K562 (cell line): ENCODE measurements at regions not wholly inside any gene's neighbourhood (a gene's known extent, or its start where the extent isn't known, plus 50 kb on each side); places are given as distances from the start of the nearest gene placed in this dataset.

Experiments
- ATAC-seq: fragments of 200-7000 bp; cut with Tn5 transposase; 3 replicates; pipeline ENCODE4 v1.9.1; 2020; ENCODE audit warnings: moderate library complexity
- BruUV-seq: library from RNA; stranded (reverse); fragments of 400-500 nt; replicated peaks from 2 replicates; lab custom pipeline; 2021; lab: Mats Ljungman, UMichigan
- CTCF ChIA-PET: fragments of 300-600 bp; formaldehyde crosslinking; extraction: SDS; loops from one replicate; lab custom pipeline; 2021; ENCODE audit warnings: low intra/inter-chr PET ratio; lab: Yijun Ruan, JAX
- POLR2A ChIA-PET: fragments of 300-600, 350-650 bp; sonication (Branson Sonifier 250); formaldehyde crosslinking; extraction: SDS; loops from one replicate; lab custom pipeline; 2021; ENCODE audit warnings: antibody characterized with exemption, inconsistent platforms; lab: Yijun Ruan, JAX
- DNase-seq, 4 experiments: peaks; one replicate each; pipeline versions ENCODE4 v3.0.0 to v3.0.0-alpha.2; 2011 to 2018; ENCODE audit warnings: low spot score in 3 of 4, mixed read lengths in 3 of 4; ENCODE audit errors: extremely low read depth in 1 of 4
- FAIRE-seq: peaks from 2 replicates; lab custom pipeline; 2011; peaks lifted over from hg19 to GRCh38; lab: Jason Lieb, UNC
- H2AFZ ChIP-seq: 2 replicates; pipeline ENCODE4 v1.6.0; 2011; ENCODE audit warnings: low read depth, low read length, control low read depth, inconsistent platforms
- H3K27ac ChIP-seq: fragments of 200-600 bp; 3 replicates; pipeline ENCODE4 v1.8.0; 2011; ENCODE audit warnings: low read depth, mild to moderate bottlenecking, control low read depth, inconsistent platforms, low read length, moderate library complexity, mixed read lengths; ENCODE audit errors: extremely low read depth
- H3K27me3 ChIP-seq, 2 experiments: fragments of 300-600 bp in 1 of 2; 2 replicates in 1 of 2; 3 replicates in 1 of 2; pipeline versions ENCODE4 v1.6.0 to v1.8.0; 2011; ENCODE audit warnings: inconsistent platforms in 2 of 2, low read length in 2 of 2, mild to moderate bottlenecking in 1 of 2, mixed read lengths in 1 of 2, moderate library complexity in 1 of 2; ENCODE audit not compliant: control insufficient read depth in 2 of 2, insufficient read depth in 2 of 2
- H3K36me3 ChIP-seq: fragments of 300-600 bp; 3 replicates; pipeline ENCODE4 v1.8.0; 2011; ENCODE audit warnings: mild to moderate bottlenecking, low read length, inconsistent platforms; ENCODE audit not compliant: control insufficient read depth, insufficient read depth
- H3K4me1 ChIP-seq, 2 experiments: fragments of 200-600 bp in 1 of 2; replicated peaks in 1 of 2; 2 replicates in 1 of 2; 3 replicates in 1 of 2; pipeline versions ENCODE4 v1.5.1 to v1.8.0; 2011; ENCODE audit warnings: inconsistent platforms in 2 of 2, low read length in 2 of 2, mild to moderate bottlenecking in 1 of 2, mixed read lengths in 1 of 2, moderate library complexity in 1 of 2; ENCODE audit not compliant: control insufficient read depth in 2 of 2, insufficient read depth in 2 of 2
- H3K4me2 ChIP-seq: 2 replicates; pipeline ENCODE4 v1.6.1; 2011; ENCODE audit warnings: low read length, control low read depth, inconsistent platforms, mixed read lengths; ENCODE audit not compliant: insufficient read depth
- H3K4me3 ChIP-seq: fragments of 200-600 bp; sonication (generic), shearing (Covaris generic); 2 replicates; pipeline ENCODE4 v1.5.1; 2016; ENCODE audit warnings: control low read depth, inconsistent platforms
- H3K79me2 ChIP-seq: fragments of 200-600 bp; 3 replicates; pipeline ENCODE4 v1.8.0; 2011; ENCODE audit warnings: low read length, inconsistent platforms; ENCODE audit not compliant: control insufficient read depth, insufficient read depth
- H3K9ac ChIP-seq, 2 experiments: 2 replicates each; pipeline versions ENCODE4 v1.6.0 to v1.6.1; 2011; ENCODE audit warnings: low read depth in 2 of 2, low read length in 2 of 2, control low read depth in 1 of 2, inconsistent platforms in 1 of 2, mild to moderate bottlenecking in 1 of 2, mixed read lengths in 1 of 2; ENCODE audit not compliant: insufficient read depth in 1 of 2
- H3K9me1 ChIP-seq: one replicate; pipeline ENCODE4 v1.6.0; 2011; ENCODE audit warnings: inconsistent platforms, mild to moderate bottlenecking, low read length, moderate library complexity; ENCODE audit not compliant: control insufficient read depth, insufficient read depth
- H3K9me3 ChIP-seq: replicated peaks from 2 replicates; pipeline ENCODE4 v1.5.1; 2011; ENCODE audit warnings: low read depth, low read length, inconsistent platforms; ENCODE audit not compliant: control insufficient read depth, insufficient read depth
- H4K20me1 ChIP-seq: replicated peaks from 2 replicates; pipeline ENCODE4 v1.6.1; 2011; ENCODE audit warnings: low read length, inconsistent platforms, mixed read lengths; ENCODE audit not compliant: control insufficient read depth, insufficient read depth
- ATF4 ChIP-seq: fragments of 450-650 bp; formaldehyde crosslinking; IDR thresholded peaks from 2 replicates; pipeline ENCODE4 v1.4.0; 2022; ENCODE audit warnings: mild to moderate bottlenecking, moderate library complexity
- E2F4 ChIP-seq: sonication (generic); formaldehyde crosslinking; IDR thresholded peaks from 2 replicates; pipeline ENCODE4 v1.8.0; 2022; ENCODE audit warnings: mild to moderate bottlenecking, low read depth, missing genetic modification reagents
- ETS2 ChIP-seq: IDR thresholded peaks from 2 replicates; pipeline ENCODE4 v1.6.1; 2016; ENCODE audit warnings: borderline replicate concordance, missing genetic modification characterization, mild to moderate bottlenecking, moderate library complexity, missing compliant biosample characterization; ENCODE audit not compliant: poor library complexity, severe bottlenecking
- ETV1 ChIP-seq: fragments of 450-650 bp; conservative IDR thresholded peaks from 2 replicates; pipeline ENCODE4 v1.6.1; 2016; ENCODE audit warnings: missing genetic modification characterization, control low read depth, low read depth, missing compliant biosample characterization
- KLF6 ChIP-seq: fragments of 250-450 bp; sonication (Bioruptor Pico); IDR thresholded peaks from 2 replicates; pipeline ENCODE4 v1.4.0; 2020; ENCODE audit warnings: mild to moderate bottlenecking, moderate library complexity, borderline replicate concordance
- POLR2A ChIP-seq: fragments of 450-650 bp; conservative IDR thresholded peaks from 2 replicates; pipeline ENCODE4 v1.6.1; 2016
- SMARCC2 ChIP-seq: fragments of 450-650 bp; IDR thresholded peaks from 2 replicates; pipeline ENCODE4 v1.6.1; 2017; ENCODE audit warnings: antibody characterized with exemption, moderate library complexity, mild to moderate bottlenecking, low read depth
- UBTF ChIP-seq, 2 experiments: IDR thresholded peaks; 2 replicates each; pipeline ENCODE4 v1.6.1; 2012; ENCODE audit warnings: improper control_type of control experiment in 2 of 2, low read depth in 2 of 2, low read length in 2 of 2, borderline replicate concordance in 1 of 2
- ZNF717 ChIP-seq: fragments of 250-450 bp; sonication (Bioruptor Pico); IDR thresholded peaks from 2 replicates; pipeline ENCODE4 v1.5.0; 2021
- WGBS: fragments of 100-300 bp; shearing (Covaris generic); methylation state at CpG from one replicate; pipeline ENCODE4 v1.1.6; 2016; ENCODE audit warnings: low coverage, mixed read lengths; ENCODE audit not compliant: insufficient coverage; ENCODE audit errors: missing lambda C conversion rate; 5-methylcytosine and 5-hydroxymethylcytosine counted together
- in situ Hi-C: fragments of 300-500 bp; cut with MboI; formaldehyde crosslinking; loops from 4 replicates; pipeline ENCODE4 v1.15.0; 2018; ENCODE audit warnings: inconsistent platforms, mixed read lengths
- intact Hi-C: fragments of 100-400 bp; cut with micrococcal nuclease; formaldehyde crosslinking; loops from 2 replicates; pipeline ENCODE4 v1.14.2; 2022

GRCh38 chr4:19910861-19911525 lies 340.7 kb upstream of the SLIT2 start:
- no peaks in the 10 kb centered on the region for H3K27me3 ChIP-seq
- FAIRE-seq (no peak), ATAC-seq (no peak), DNase-seq (no peak)
- no peaks in the 10 kb centered on the region for H4K20me1 ChIP-seq
- CTCF ChIA-PET = no interaction called here
- no TSS peak for BruUV-seq
- in situ Hi-C loops = no loop called here
- intact Hi-C loops = no loop called here
- no peak overlapping the region for H2AFZ ChIP-seq
- no peak overlapping the region for H3K4me2 ChIP-seq
- H3K36me3 ChIP-seq = no peaks in the 10 kb centered on the region
- no peaks in the 10 kb centered on the region for H3K79me2 ChIP-seq
- H3K9ac ChIP-seq = no peak overlapping the region
- no peaks in the 10 kb centered on the region for H3K9me1 ChIP-seq
- TF ChIP-seq ATF4 (CRISPR knock-in tag) = no peak
- TF ChIP-seq, all 486 proteins: peak for 0
- POLR2A ChIA-PET = no interaction called here
- Histone ChIP-seq H3K9me3 (no peaks in the 10 kb centered on the region), H3K4me3 (no peak overlapping the region), H3K27ac (no peak overlapping the region), H3K4me1 (no peaks in the 10 kb centered on the region)
- WGBS = 0% methylated on average over 1 of the region's 1 CpG

GRCh38 chr4:19905024-19905423 lies 346.7 kb upstream of the SLIT2 start:
- FAIRE-seq = no peak
- TF ChIP-seq UBTF (IDR thresholded peaks at IDR 0.05; ENCODE audit: borderline replicate concordance in 1 of 2, low read depth in 2 of 2, low read length in 2 of 2) (no peak), ETV1 (tag) (no peak), KLF6 (CRISPR knock-in tag) (no peak), ETS2 (no peak), E2F4 (CRISPR knock-in tag) (no peak), POLR2A (no peak), ZNF717 (CRISPR knock-in tag) (no peak), SMARCC2 (no peak)

More at GRCh38 chr4:19905024-19905423, 346.7 kb upstream of the SLIT2 start:
- no peaks in the 10 kb centered on the region for H3K9me3 ChIP-seq
- no peaks in the 10 kb centered on the region for H3K36me3 ChIP-seq
- no peaks in the 10 kb centered on the region for H3K9me1 ChIP-seq
- no peaks in the 10 kb centered on the region for H3K27me3 ChIP-seq
- no peaks in the 10 kb centered on the region for H3K79me2 ChIP-seq
- DNase-seq (no peak), ATAC-seq (no peak)
- intact Hi-C loops = no loop called here
- no peaks in the 10 kb centered on the region for H4K20me1 ChIP-seq
- H3K27ac ChIP-seq = no peak overlapping the region
- CTCF ChIA-PET = no interaction called here
- H2AFZ ChIP-seq = no peak overlapping the region
- in situ Hi-C loops = no loop called here
- no TSS peak for BruUV-seq
- H3K4me1 ChIP-seq = no peaks in the 10 kb centered on the region
- POLR2A ChIA-PET = no interaction called here
- H3K4me3 ChIP-seq = no peak overlapping the region
- H3K4me2 ChIP-seq = no peak overlapping the region
- H3K9ac ChIP-seq = no peak overlapping the region
- 0% methylated on average over 3 of the region's 3 CpGs for WGBS
